ENCODE measurements at regions not wholly inside any gene's neighbourhood (a gene's known extent, or its start where the extent isn't known, plus 50 kb on each side); places are given as distances from the start of the nearest gene placed in this dataset.

- TF ChIP-seq ZNF277 (CRISPR knock-in tag; IDR thresholded peaks at IDR 0.05; ENCODE audit: borderline replicate concordance) (no peak), PRMT5 (CRISPR knock-in tag; IDR thresholded peaks at IDR 0.05) (no peak), CHD7 (IDR thresholded peaks at IDR 0.05; ENCODE audit: low read depth, low read length) (no peak), MBD1 (CRISPR knock-in tag; IDR thresholded peaks at IDR 0.05) (no peak), BRD4 (IDR thresholded peaks at IDR 0.05) (no peak)
Observed at GRCh38 chr6:133612459-133612858, 276.5 kb upstream of the TCF21 start (continued).

All from K562 (cell line).